ENCODE measurements at regions not wholly inside any gene's neighbourhood (a gene's known extent, or its start where the extent isn't known, plus 50 kb on each side); places are given as distances from the start of the nearest gene placed in this dataset.
A peak's percentile ranks its signal among the peaks of the same experiment; 100 is the strongest.

- H3K9me3 Mint-ChIP-seq, result no peaks in the 10 kb centered on the region
- H3K27ac Mint-ChIP-seq, result peak overlapping the region in 1 of 3 experiments; percentile 48
- no peaks in the 10 kb centered on the region for H3K36me3 Mint-ChIP-seq (ENCODE audit: low read depth)
- H3K27me3 Mint-ChIP-seq (ENCODE audit: low read depth), result peaks cover 14% of the 10 kb centered on the region
- no peak for TF ChIP-seq CTCF (IDR thresholded peaks at IDR 0.05; ENCODE audit: unreplicated experiment in 3 of 3)
- H3K4me1 Mint-ChIP-seq, result peaks cover 24% of the 10 kb centered on the region
- no peak overlapping the region for H3K4me3 Mint-ChIP-seq
These were observed 75.1 kb downstream of the LINGO1 start for GRCh38 chr15:77557564-77557963.

GRCh38 chr15:77557144-77557543 is 75.6 kb downstream of the LINGO1 start:
- no peak for TF ChIP-seq CTCF (IDR thresholded peaks at IDR 0.05; ENCODE audit: unreplicated experiment in 3 of 3)
- H3K4me3 Mint-ChIP-seq, result no peak overlapping the region

GRCh38 chr15:77556622-77557021 is 76.1 kb downstream of the LINGO1 start:
- H3K27ac Mint-ChIP-seq, result peak overlapping the region; percentile 28 to 48 (median 47)
- H3K27me3 Mint-ChIP-seq (ENCODE audit: low read depth), result peaks cover 14% of the 10 kb centered on the region
- no peak overlapping the region for H3K4me3 Mint-ChIP-seq
- peaks cover 25% of the 10 kb centered on the region for H3K4me1 Mint-ChIP-seq
- no peaks in the 10 kb centered on the region for H3K36me3 Mint-ChIP-seq (ENCODE audit: low read depth)
- no peak for TF ChIP-seq CTCF (IDR thresholded peaks at IDR 0.05; ENCODE audit: unreplicated experiment in 3 of 3)
- no peaks in the 10 kb centered on the region for H3K9me3 Mint-ChIP-seq

More at GRCh38 chr15:77557144-77557543, 75.6 kb downstream of the LINGO1 start:
- H3K27ac Mint-ChIP-seq, result peak overlapping the region in 2 of 3 experiments; percentile 47 to 48
- H3K36me3 Mint-ChIP-seq (ENCODE audit: low read depth), result no peaks in the 10 kb centered on the region
- no peaks in the 10 kb centered on the region for H3K9me3 Mint-ChIP-seq
- H3K4me1 Mint-ChIP-seq, result peaks cover 24% of the 10 kb centered on the region
- H3K27me3 Mint-ChIP-seq (ENCODE audit: low read depth), result peaks cover 14% of the 10 kb centered on the region

- no peak for TF ChIP-seq CTCF (IDR thresholded peaks at IDR 0.05; ENCODE audit: unreplicated experiment in 3 of 3)
- H3K4me1 Mint-ChIP-seq, result peaks cover 34% of the 10 kb centered on the region
- no peaks in the 10 kb centered on the region for H3K9me3 Mint-ChIP-seq
- peaks cover 18% of the 10 kb centered on the region for H3K27me3 Mint-ChIP-seq (ENCODE audit: low read depth)
- H3K36me3 Mint-ChIP-seq (ENCODE audit: low read depth), result no peaks in the 10 kb centered on the region
- H3K27ac Mint-ChIP-seq, result no peak overlapping the region
- H3K4me3 Mint-ChIP-seq, result no peak overlapping the region
These were observed 77.5 kb downstream of the LINGO1 start for GRCh38 chr15:77555232-77555631.

GRCh38 chr15:77554306-77555080 is 78.2 kb downstream of the LINGO1 start:
- Mint-ChIP-seq H3K4me3 (peak overlapping the region in 1 of 3 experiments; percentile 14), H3K9me3 (no peaks in the 10 kb centered on the region), H3K36me3 (ENCODE audit: low read depth) (no peaks in the 10 kb centered on the region), H3K27me3 (ENCODE audit: low read depth) (peaks cover 18% of the 10 kb centered on the region), H3K4me1 (peaks cover 34% of the 10 kb centered on the region), H3K27ac (no peak overlapping the region)
- TF ChIP-seq CTCF (IDR thresholded peaks at IDR 0.05; ENCODE audit: unreplicated experiment in 3 of 3), result no peak

- TF ChIP-seq CTCF (IDR thresholded peaks at IDR 0.05; ENCODE audit: unreplicated experiment in 3 of 3), result no peak
- H3K27ac Mint-ChIP-seq, result no peak overlapping the region
- H3K36me3 Mint-ChIP-seq (ENCODE audit: low read depth), result no peaks in the 10 kb centered on the region
- H3K4me3 Mint-ChIP-seq, result no peak overlapping the region
- H3K9me3 Mint-ChIP-seq, result no peaks in the 10 kb centered on the region
- H3K4me1 Mint-ChIP-seq, result peaks cover 34% of the 10 kb centered on the region
- H3K27me3 Mint-ChIP-seq (ENCODE audit: low read depth), result peaks cover 18% of the 10 kb centered on the region
These were observed 79.0 kb downstream of the LINGO1 start for GRCh38 chr15:77553695-77554094.
